HG03439 (cell line): ENCODE measurements at regions not wholly inside any gene's neighbourhood (a gene's known extent, or its start where the extent isn't known, plus 50 kb on each side); places are given as distances from the start of the nearest gene placed in this dataset.
A peak's percentile ranks its signal among the peaks of the same experiment; 100 is the strongest.
"Not testable (repeated sequence)": the region's sequence is repeated elsewhere in the genome, so short reads cannot be mapped to it uniquely, and the experiment has no call there.

Experiments
- ATAC-seq: cut with Tn5 transposase; IDR thresholded peaks from one replicate; pipeline ENCODE4 v1.9.1; 2021; ENCODE audit warnings: mild to moderate bottlenecking, moderate library complexity; ENCODE audit not compliant: unreplicated experiment

DNA sequence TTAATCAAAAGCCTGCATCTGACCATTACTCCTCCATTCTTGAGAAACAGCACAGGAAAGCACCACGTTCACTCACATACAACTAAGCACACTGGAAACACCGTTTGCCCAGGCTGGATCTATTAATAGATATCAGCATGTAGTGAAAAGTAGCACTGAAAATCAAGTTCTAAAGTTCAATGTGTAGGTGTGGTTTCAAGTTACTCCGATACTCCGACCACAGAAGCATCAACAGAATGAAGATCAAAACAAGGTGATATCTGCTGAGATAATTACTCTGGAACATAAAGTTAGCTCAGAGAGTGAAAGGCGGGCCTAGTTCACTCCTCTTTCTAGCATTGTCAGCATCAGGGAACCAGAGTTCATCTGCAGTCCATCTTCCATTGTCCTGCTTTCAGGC, 1367.4 kb upstream of the ACVR2A start:
- peak; percentile 58 for ATAC-seq

DNA sequence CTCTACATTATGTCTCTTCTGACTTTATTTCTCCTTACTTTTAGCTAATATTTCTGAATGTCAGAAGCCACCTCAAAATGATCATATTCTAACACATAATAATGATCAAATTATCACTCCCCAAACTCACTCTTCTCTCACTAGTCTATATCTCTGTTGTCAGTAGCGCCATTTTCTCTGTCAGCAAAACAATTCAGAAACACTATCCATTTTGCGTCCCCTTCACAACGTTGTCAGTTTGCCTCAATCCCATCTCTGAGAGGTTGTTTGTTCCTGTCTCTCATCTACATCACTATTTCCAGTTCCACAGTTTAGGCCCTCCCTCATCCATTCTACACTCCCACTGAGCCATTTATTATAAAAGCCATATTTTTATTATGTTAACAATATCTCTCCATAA, 1376.3 kb upstream of the ACVR2A start:
- no peak for ATAC-seq

DNA sequence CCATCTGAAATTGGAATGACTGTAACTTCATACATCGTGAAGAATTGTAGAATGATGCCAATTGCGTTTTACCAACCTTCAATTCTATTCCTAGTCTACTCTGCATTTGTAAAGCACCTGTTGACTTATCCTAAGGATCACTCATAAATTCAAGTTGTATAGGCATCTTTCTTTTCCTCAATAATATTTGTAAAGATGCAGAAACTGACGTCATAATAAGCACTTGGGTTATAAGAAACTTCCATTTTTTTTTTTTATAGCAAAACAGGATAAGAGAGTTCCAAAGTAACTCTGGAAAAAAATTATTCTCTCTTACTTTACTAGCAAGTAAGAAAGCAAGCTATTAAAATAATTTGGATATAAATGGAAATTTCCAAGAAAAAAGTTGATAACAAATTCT, 1377.4 kb upstream of the ACVR2A start:
- no peak for ATAC-seq

DNA sequence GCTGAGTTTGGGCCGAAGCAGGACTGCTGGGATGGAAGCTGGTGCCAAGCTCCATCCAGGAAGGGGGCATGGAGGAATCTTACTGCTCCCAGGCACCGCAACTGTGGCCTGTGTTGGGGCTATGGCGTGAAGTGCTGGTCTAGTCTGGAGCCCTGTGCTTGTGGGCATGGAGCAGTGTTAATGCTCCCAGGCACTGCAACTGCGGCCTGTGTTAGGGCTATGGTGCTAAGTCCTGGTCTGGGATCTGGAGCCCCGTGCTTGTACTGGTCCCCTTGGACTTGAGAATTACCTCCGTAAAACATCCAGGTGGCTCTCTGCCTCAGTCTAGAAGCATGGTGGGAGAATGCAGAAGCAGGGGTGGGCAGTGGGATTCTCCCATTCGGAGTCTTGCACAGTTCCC, 1379.4 kb upstream of the ACVR2A start:
- ATAC-seq = no peak

DNA sequence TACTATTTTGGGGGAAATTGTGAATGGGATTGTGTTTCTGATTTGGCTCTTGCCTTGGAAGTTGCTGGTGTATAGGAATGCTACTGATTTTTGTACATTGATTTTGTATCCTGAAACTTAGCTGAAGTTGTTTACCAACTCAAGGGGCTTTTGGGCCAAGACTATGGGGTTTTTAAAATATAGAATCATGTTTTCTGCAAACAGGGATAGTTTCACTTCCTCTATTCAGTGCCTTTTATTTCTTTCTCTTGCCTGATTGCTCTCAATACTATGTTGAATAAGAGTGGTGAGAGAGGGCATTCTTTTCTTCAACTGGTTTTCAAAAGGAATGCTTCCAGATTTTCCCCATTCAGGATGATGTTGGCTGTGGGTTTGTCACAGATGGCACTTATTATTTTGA, 1383.8 kb upstream of the ACVR2A start:
- ATAC-seq = peak; percentile 58

DNA sequence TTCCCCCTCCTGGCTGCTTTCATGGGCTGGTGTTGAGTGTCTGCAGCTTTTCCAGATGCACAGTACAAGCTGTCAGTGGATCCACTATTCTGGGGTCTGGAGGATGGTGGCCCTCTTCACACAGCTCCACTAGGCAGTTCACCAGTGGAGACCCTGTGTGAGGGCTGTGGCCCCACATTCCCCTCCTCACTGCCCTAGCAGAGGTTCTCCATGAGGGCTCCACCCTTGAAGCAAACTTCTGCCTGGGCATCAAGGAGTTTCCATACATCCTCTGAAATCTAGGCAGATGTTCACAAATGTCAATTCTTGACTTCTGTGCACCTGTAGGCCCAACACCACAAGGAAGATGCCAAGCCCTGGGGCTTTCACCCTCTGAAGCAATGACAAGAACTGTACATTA, 1386.2 kb upstream of the ACVR2A start:
- no peak for ATAC-seq

DNA sequence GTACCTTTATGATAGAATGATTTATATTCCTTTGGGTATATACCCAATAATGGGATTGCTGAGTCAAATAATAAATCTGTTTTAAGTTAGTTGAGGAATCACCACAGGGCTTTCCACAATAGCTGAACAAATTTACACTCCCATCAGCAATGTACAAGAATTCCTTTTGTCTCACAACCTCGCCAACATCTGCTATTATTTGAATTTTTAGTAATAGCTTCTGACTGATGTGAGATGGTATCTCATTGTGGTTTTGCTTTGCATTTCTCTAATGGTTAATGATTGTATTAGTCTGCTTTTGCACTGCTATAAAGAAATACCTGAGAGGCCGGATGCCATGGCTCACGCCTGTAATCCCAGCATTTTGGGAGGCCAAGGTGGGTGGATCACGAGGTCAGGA, 1387.6 kb upstream of the ACVR2A start:
- ATAC-seq = no peak

DNA sequence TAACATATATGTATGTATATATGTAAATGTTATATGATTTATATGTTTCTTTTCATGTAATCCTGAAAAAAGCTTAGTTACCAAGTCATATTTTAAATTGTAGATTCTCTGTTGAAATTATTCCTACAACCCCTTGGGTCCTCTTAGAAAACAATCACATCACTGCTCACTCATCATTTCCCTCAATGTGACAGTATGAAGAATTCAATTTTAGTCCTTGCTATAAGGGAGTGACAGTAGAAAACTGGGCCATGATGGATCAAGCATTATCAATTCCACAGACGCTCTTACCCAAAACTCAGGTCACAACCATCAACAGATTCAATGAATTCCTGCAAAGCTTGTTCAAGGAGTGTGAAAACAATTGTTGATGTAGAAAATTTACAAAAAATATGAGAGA, 1389.5 kb upstream of the ACVR2A start:
- ATAC-seq = no peak

DNA sequence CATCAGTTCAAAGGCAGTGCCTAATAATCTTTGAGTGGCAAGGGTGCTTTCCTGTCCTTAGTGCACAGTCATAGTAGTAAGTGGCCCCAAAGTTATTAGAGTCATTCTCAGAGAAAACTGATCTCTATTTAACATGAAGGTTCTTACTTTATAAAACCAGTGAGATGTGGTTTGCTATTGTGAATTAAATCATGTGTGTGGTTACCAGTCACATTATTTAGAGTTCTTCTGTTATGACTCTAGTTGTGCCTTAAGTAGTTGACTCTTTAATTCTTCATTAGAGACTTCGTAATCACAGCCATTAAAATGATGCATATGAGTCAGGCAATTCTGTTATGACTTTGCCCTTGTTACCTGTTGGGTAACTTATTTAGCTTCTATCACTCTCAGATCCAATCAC, 1392.9 kb upstream of the ACVR2A start:
- ATAC-seq = peak; percentile 81

DNA sequence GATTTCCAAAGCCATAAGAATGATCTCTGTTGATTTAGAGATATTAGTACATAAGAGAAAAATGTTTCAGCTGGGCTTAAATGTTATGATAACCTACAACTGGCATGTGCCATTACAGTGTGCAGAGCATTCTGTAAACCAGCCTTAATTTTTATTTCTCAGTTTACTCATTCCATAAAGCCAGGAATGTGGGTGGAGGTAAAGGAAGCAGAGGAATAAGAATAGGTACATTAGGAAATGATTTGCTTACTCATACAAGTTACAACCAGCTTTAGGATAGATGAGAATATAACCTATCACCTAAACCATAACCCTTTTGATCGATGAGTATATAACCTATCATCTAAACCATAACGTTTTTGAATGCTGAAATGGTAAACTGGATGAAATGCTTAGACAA, 1394.7 kb upstream of the ACVR2A start:
- ATAC-seq = no peak

DNA sequence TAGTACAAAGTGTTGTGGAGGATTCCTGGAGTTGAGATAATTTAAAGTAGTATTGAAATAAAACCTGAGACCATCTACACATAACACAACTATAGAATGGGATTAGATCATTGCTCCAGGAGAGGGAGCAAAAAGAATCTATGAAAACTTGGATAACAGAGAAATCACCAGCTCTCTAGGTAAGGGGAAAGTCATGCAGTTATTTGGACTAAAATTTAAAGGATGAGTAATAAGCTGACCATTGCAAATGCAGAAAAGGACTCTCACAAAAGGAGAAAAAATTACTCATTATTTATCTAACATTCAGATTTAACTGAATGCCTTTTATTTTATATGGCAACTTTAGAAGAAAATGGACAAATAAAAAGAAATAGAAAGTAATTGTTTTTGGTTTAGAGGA, 1399.8 kb upstream of the ACVR2A start:
- ATAC-seq = no peak

DNA sequence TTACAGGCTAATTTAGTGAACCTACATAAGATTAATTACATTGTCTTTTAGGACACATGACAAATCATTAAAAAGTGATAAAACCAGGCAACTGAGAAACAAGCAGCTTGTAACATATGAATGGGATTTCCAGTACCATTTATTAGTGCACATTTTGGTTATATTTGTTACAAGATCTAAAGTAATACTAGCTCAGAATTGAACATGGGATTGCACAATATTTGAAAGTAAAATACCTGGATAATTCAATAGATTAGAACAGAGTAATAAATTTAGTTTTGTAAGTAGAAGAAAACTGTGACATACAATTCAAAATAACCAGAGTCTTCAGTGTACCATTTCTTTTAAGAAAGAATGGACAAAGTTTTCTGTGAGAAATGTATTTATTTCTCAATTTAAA, 1400.7 kb upstream of the ACVR2A start:
- no peak for ATAC-seq

DNA sequence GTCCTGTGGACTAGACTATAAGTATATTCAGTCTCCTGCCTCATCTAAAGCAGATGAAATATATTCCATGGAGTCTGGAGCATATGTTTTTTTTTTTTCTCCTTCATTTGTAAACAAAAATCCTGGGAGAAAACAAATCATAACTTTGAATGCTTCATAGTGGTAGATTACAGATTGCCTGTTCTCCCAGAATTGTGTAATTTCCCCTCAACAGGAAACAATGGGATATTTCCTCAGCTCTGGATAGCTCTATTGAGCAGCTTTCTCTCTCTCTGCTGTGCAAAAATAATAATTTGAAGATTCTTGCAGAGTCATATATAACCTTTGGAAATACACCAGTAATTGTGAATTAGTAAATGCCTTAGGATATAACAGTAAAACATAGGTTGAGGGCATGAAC, 1406.6 kb upstream of the ACVR2A start:
- no peak for ATAC-seq

DNA sequence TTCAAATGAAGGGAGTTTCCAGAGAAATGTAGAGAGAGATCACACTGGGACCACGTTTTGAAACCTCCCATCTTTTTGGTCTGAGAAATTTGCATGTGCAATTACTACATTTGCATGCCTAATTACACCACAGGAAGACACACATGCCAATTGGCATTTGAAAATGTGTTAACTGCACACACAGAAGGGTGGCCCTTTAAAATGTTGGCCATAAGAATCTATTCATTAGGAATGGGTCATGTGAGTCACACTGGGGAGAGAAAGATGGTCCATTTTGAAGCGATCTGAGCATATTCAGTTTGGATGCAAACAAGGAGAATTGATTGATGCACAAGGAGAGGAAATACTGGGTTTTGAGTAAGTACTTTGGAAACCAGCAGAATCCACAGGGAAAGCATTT, 1407.1 kb upstream of the ACVR2A start:
- no peak for ATAC-seq

DNA sequence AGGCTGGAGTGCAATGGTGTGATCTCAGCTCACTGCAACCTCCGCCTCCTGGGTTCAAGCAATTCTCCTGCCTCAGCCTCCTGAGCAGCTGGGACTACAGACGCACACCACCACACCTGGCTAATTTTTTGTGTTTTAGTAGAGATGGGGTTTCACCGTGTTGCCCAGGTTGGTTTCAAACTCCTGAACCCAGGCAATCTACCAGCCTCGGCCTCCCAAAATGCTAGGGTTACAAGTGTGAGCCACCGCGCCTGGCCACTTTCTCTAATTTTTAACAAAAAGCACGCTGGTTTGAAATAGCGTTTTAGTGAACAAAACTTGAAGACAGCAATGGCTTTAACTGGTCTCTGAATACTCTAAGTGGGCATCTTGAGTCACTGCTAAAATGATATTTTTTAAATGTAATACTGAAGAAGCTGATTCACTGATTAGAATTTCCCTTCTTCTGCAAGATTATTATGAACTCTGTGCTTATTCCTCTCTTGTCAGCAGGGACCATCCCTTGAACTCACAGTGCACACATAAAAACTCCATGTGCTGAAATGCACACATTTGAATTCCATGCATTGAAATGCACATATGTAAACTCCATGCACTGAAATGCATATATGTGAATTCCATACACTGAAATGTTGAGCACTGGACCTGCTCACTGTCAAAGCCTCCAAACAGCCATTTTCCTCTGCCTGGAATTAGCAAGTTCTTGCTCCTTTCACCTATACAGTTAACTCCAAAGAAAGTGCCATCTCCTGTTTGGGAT, 1411.5 kb upstream of the ACVR2A start:
- no peak for ATAC-seq

DNA sequence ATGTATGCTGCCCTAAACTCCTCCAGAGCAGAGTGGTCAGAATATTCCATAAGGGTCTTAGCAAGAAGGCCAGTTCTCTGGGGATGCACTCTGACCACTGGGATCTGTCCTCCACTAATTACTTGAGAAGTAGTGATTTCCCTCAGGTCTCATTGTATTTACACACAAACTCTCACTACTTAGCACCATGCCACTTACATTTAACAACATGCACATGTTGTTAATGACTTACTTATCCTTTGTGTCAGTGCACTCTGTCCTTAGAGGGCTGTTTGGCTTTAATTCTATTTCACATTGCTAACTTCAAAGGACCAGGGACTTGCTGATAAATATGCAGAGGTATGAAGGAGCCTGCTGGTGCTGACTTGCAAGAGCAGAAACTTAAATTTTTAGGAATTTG, 1415.5 kb upstream of the ACVR2A start:
- ATAC-seq = no peak

DNA sequence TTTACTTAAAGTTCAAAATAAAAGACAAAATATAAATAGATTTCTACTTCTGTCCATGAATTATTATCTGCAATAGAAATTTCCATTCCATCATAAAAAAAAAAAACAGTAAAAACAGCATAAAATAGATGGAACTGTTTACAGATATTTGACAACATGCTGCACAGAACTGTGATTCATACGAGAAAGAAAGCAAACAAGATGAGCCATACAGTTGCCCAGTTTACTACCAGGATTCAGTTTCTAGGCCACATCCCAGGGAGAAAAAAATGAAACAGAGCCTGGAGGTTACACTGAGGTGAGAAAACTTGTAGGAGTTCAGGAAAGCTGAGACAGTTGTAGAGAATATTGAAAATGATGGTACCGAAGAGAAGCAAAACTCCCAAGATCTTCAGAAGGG, 1426.9 kb upstream of the ACVR2A start:
- ATAC-seq = no peak

DNA sequence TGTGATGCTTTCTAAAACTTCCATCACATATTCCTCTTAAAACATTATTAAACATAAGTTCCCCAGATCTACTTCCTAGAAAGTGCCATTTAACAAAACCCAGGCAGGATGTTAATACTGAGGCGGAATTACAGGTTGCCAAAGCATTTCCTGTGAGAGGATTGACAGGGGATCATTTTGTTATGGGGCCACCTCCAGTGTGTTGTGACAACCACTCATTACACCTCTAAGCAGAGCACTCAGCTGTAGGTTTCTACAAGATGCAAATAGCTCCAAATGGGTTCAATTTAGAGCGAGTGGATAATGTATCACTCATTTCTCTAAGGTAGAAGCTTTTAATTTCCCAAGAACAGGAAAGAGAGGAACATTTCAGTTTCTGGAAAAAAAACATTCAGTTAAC, 1429.5 kb upstream of the ACVR2A start:
- no peak for ATAC-seq

DNA sequence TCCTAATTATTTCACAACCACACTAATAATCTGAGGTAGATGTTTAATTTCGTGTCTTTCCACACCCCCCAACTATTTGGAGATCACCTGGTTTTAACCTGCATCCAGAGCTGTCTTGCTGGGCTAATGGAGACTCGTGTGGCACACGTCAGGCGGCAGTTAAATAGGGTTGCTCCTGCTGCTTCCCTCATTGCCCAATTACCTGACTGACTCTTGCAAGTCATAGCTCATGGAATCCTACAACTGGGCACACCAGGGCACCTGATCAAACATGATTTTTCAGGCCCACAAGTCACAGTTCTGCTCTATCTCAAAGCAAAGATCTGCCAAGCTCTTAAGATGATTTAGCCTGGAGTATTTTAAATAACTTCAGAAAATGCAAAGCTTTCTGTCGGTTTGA, 1430.4 kb upstream of the ACVR2A start:
- no peak for ATAC-seq

DNA sequence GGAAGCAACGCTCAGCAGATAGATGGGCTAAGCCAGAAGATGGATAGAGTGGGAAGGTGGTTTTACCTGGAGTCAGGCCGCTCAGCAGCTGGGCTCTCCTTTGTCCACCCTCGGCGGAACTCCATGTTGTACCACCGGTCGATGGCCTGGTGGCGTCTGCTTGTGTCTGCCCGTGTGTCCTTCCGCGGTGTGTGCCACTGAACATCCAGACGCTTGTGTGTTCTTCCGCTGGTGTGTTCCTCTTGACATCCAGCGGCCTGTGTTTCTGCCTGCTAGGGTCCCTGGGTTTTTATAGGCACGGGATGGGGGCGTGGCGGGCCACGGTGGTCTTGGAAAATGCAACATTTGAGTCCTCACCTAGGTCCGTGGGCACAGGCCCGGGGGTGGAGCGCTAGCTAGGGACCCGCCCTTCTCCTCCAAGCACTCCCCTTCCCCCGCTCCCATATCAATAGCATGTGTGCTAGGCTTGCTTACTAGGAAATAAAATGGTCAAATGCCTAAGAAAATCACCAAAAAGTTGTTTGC, 1431.7 kb upstream of the ACVR2A start:
- ATAC-seq = no peak

DNA sequence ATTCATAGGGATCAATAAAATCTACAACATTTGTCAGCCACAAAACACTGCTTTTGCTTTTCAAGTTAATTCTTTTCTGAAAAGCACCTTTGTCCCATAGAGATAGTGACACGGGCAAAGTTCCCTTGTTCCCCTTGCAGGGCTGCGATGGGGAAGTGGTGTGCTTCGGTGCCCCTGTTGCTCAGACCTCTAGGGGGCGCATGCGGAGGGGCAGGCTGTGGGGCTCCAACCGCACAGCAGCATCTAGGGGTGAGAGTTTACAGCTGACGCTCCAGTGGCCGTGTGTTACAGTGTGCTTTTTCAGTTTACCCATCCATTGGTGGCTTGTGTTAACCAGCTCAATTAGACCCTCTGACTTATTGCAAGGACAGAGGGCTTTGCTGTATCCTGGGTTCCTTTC, 1432.2 kb upstream of the ACVR2A start:
- no peak for ATAC-seq

DNA sequence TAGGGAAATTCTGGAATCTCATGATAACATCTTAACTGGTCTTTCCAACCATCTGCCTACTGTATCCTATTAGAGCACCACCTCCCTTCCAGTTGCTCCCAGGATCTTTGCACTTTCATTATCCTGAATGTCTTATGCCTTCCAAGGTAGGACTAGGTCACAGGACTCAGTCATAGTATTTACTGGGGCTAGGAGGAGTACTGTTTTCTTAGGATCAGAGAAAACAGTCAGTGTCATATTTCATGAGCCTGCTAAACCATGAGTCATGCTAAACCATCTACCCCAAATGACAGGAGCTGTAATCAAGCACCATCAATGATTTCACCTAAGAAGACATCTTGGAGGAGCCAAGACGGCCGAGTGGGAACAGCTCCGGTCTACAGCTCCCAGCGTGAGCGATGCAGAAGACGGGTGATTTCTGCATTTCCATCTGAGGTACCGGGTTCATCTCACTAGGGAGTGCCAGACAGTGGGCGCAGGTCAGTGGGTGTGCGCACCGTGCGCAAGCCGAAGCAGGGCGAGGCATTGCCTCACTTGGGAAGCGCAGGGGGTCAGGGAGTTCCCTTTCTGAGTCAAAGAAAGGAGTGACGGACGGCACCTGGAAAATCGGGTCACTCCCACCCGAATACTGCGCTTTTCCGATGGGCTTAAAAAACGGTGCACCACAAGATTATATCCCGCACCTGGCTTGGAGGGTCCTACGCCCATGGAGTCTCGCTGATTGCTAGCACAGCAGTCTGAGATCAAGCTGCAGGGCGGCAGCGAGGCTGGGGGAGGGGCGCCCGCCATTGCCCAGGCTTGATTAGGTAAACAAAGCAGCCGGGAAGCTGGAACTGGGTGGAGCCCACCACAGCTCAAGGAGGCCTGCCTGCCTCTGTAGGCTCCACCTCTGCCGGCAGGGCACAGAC, 1439.2 kb upstream of the ACVR2A start:
- ATAC-seq = not testable (repeated sequence)
